ENCODE measurements at regions not wholly inside any gene's neighbourhood (a gene's known extent, or its start where the extent isn't known, plus 50 kb on each side); places are given as distances from the start of the nearest gene placed in this dataset.

DNA sequence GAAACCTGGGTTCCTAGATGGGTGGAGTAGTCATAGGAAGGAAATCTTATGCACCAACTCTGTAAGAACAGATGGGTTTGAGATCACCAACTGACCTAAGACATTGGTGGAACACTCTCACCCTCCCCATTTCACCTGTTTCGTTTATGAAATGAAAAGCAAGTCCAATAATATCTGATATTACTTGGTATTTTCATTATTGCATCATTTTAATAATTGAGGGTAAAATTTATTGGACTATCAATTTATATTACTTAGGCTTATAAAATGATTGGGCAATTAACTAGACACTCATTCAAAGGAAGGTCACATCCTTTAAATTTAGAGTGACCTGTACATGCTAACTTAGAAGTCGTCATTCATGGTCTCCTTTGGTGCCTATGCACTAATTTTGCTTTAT is 503.9 kb downstream of the TAFA4 start:
- Histone ChIP-seq H3K36me3 (no peaks in the 10 kb centered on the region), H3K9me3 (no peaks in the 10 kb centered on the region), H3K4me3 (no peak overlapping the region), H3K27me3 (no peaks in the 10 kb centered on the region), H3K27ac (no peak overlapping the region), H3K4me1 (no peaks in the 10 kb centered on the region)
- no peak for DNase-seq
- TF ChIP-seq, protein P1, sequence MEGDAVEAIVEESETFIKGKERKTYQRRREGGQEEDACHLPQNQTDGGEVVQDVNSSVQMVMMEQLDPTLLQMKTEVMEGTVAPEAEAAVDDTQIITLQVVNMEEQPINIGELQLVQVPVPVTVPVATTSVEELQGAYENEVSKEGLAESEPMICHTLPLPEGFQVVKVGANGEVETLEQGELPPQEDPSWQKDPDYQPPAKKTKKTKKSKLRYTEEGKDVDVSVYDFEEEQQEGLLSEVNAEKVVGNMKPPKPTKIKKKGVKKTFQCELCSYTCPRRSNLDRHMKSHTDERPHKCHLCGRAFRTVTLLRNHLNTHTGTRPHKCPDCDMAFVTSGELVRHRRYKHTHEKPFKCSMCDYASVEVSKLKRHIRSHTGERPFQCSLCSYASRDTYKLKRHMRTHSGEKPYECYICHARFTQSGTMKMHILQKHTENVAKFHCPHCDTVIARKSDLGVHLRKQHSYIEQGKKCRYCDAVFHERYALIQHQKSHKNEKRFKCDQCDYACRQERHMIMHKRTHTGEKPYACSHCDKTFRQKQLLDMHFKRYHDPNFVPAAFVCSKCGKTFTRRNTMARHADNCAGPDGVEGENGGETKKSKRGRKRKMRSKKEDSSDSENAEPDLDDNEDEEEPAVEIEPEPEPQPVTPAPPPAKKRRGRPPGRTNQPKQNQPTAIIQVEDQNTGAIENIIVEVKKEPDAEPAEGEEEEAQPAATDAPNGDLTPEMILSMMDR (IDR thresholded peaks at IDR 0.05) = no peak
- no peak for TF ChIP-seq POLR2A (IDR thresholded peaks at IDR 0.05)

DNA sequence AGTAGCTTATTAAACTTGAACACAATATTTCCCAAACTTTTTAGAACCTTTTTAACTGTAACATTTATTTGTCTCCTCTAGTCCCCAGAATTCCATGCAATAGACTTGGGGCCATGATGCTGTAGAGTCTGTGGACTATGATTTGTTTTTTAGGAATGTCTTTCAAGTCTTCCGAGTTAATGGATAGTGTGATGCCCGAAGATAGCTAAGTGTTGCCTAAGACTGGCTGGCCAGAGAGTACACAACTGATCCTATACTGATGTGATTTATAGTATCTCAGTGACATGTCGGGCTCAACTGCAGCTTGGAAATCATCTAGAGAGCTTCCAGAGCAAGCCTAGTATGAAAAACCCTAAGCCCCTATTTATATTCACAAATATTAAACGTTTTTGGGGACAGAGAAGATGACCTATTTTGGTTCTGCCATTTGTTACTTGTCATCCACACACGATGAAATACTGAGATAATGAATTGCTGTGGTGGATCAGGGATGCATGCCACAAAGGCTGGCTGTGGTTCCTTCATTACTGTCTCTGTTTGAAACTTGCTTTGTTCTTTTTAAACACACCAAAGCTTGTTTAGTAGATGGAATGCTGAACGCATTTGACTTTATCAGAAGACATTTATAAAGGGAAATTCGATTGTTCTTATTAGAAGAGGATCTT is 507.4 kb downstream of the TAFA4 start:
- Histone ChIP-seq H3K4me1 (no peaks in the 10 kb centered on the region), H3K27ac (no peak overlapping the region), H3K27me3 (no peaks in the 10 kb centered on the region), H3K4me3 (no peak overlapping the region), H3K36me3 (no peaks in the 10 kb centered on the region), H3K9me3 (no peaks in the 10 kb centered on the region)
- DNase-seq = no peak
- no peak for TF ChIP-seq POLR2A (IDR thresholded peaks at IDR 0.05)
- TF ChIP-seq, protein P1 (IDR thresholded peaks at IDR 0.05) = no peak

DNA sequence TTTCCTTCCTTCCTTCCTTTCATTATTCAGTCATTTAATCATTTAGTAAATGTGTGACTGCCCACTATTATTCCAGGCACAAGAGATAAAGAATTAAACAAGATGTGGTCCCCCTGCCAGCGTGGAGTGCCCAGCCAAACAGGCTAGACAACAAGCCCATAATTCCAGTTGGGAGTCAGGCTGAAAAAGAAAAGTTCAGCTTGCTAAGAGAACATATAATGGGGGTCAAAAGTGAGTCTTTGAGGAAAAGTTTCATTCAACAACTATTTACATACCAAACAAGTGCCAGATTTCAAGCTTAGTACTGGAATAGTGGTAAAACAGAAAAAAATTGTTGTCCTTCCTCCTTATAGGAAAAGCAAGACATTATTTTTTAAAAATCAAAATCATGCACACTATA is 523.7 kb downstream of the TAFA4 start:
- TF ChIP-seq POLR2A (IDR thresholded peaks at IDR 0.05) = no peak
- TF ChIP-seq, protein P1 (IDR thresholded peaks at IDR 0.05) = no peak
- H3K4me3 ChIP-seq = no peak overlapping the region
- H3K27ac ChIP-seq = no peak overlapping the region
- no peaks in the 10 kb centered on the region for H3K27me3 ChIP-seq
- no peaks in the 10 kb centered on the region for H3K9me3 ChIP-seq
- DNase-seq = no peak
- no peaks in the 10 kb centered on the region for H3K4me1 ChIP-seq
- H3K36me3 ChIP-seq = no peaks in the 10 kb centered on the region

DNA sequence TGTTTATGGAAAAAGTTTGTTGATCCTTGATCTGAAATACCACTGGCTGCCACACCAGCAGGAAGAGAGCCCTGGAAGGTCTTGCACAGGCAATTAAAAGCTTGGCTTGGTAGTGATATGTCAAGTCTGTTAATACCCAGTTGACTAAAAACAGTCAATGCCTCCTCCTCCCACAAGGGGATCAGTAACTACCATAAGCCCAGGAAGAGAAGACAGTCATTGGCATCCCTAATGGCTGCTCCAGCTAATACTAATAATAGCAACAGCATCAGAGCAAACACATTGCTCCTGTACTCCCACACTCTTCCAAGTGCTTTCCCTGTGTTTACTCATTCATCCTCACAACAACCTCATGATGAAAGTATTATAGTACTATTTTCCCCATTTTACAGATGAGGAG is 528.6 kb downstream of the TAFA4 start:
- Histone ChIP-seq H3K27me3 (no peaks in the 10 kb centered on the region), H3K36me3 (no peaks in the 10 kb centered on the region), H3K27ac (no peak overlapping the region), H3K4me1 (no peaks in the 10 kb centered on the region), H3K9me3 (no peaks in the 10 kb centered on the region), H3K4me3 (no peak overlapping the region)
- no peak for TF ChIP-seq POLR2A (IDR thresholded peaks at IDR 0.05)
- TF ChIP-seq, protein P1 (IDR thresholded peaks at IDR 0.05) = no peak
- DNase-seq = no peak

DNA sequence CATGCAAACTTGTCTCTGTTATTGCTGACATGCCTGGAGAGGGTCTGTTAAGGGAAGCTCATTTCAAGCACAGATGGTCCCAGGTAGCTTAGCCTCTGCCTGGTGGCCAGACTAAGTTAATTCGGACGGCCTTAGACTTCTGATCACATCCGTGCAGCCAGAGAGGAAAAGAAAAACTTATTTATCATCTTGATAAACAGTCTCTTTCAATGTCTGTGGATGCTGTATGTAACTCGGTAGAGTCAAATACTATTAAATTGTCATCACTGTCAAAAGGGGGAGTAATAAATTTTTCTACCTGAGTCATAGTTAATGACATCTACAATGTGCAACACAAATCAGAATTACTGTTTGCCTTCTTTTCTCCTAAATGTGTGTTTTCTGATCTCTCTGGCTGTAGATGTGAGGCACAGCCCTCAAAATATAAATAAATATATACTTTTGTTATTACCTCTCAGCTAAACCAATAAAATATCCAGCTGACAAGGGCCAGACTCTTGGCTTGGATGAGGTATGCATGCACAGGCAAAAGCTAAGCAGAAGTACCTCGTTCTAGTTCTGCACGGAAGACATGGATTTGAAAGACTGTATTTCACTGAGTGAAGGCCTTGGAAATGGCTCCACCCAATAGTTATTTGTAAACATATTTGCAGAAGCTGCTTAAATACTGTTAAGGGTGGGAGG is 530.0 kb downstream of the TAFA4 start:
- no peaks in the 10 kb centered on the region for H3K27me3 ChIP-seq
- no peaks in the 10 kb centered on the region for H3K36me3 ChIP-seq
- H3K27ac ChIP-seq = no peak overlapping the region
- TF ChIP-seq, protein P1 (IDR thresholded peaks at IDR 0.05) = no peak
- no peak for TF ChIP-seq POLR2A (IDR thresholded peaks at IDR 0.05)
- no peaks in the 10 kb centered on the region for H3K9me3 ChIP-seq
- no peak for DNase-seq
- no peak overlapping the region for H3K4me3 ChIP-seq
- H3K4me1 ChIP-seq = no peaks in the 10 kb centered on the region

Measured in Peyer's patch (tissue), 4 donors.